ENCODE measurements at regions not wholly inside any gene's neighbourhood (a gene's known extent, or its start where the extent isn't known, plus 50 kb on each side); places are given as distances from the start of the nearest gene placed in this dataset.

DNA sequence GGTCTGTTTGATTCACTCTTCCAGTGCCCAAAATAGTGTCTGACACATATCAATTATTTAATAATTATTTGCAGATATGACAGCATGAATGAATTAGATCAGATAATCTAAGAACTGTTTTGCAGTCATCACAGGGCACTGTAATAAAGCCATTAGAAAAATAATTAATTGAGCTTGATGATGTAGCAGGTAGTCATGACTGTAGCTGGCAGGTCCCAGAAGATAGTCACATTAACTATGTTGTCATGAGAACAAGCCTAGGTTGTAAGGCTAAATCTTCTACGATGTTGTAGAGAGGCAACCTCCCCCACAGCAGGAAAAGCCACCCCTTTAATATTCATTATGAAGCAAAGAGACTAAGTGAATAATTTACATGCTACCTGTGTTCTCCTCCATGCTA is 243.9 kb upstream of the SPTLC3 start (continued):
- no peak for TF ChIP-seq CBX5 (IDR thresholded peaks at IDR 0.05; ENCODE audit: low read depth, low read length)

All from H1 (cell line).